Non-pigmented ciliary epithelial cell (primary cell): ENCODE measurements at regions not wholly inside any gene's neighbourhood (a gene's known extent, or its start where the extent isn't known, plus 50 kb on each side); places are given as distances from the start of the nearest gene placed in this dataset.

Experiments used
- DNase-seq: peaks from one replicate; pipeline ENCODE4 v3.0.0-alpha.2; 2010; ENCODE audit warnings: low read depth

GRCh38 chr2:122236152-122236874, 480.9 kb downstream of the TSN start:
- no peak for DNase-seq

GRCh38 chr2:122236925-122237324, 481.5 kb downstream of the TSN start:
- no peak for DNase-seq

GRCh38 chr2:122237450-122237849, 482.0 kb downstream of the TSN start:
- no peak for DNase-seq

GRCh38 chr2:122238006-122238559, 482.6 kb downstream of the TSN start:
- DNase-seq, result no peak

GRCh38 chr2:122239440-122239839, 484.0 kb downstream of the TSN start:
- DNase-seq, result no peak

GRCh38 chr2:122244598-122245229, 489.3 kb downstream of the TSN start:
- no peak for DNase-seq

- no peak for DNase-seq
Observed at GRCh38 chr2:122249673-122250072, 494.2 kb downstream of the TSN start.

- DNase-seq, result no peak
Observed at GRCh38 chr2:122251158-122251557, 495.7 kb downstream of the TSN start.

GRCh38 chr2:122251566-122251965, 496.1 kb downstream of the TSN start:
- no peak for DNase-seq

- DNase-seq, result no peak
Observed at GRCh38 chr2:122255924-122256323, 500.5 kb downstream of the TSN start.

- no peak for DNase-seq
Observed at GRCh38 chr2:122261911-122262310, 506.5 kb downstream of the TSN start.

GRCh38 chr2:122263746-122264145, 508.3 kb downstream of the TSN start:
- no peak for DNase-seq

- no peak for DNase-seq
Observed at GRCh38 chr2:122266636-122267035, 511.2 kb downstream of the TSN start.

- no peak for DNase-seq
Observed at GRCh38 chr2:122267947-122268346, 512.5 kb downstream of the TSN start.

GRCh38 chr2:122273785-122274419, 518.5 kb downstream of the TSN start:
- DNase-seq, result no peak

GRCh38 chr2:122277956-122278355, 522.5 kb downstream of the TSN start:
- no peak for DNase-seq

GRCh38 chr2:122300758-122301157, 545.3 kb downstream of the TSN start:
- no peak for DNase-seq

- no peak for DNase-seq
Observed at GRCh38 chr2:122307763-122308162, 552.3 kb downstream of the TSN start.

GRCh38 chr2:122315306-122315705, 559.9 kb downstream of the TSN start:
- no peak for DNase-seq

- DNase-seq, result no peak
Observed at GRCh38 chr2:122319539-122320132, 564.2 kb downstream of the TSN start.

- no peak for DNase-seq
Observed at GRCh38 chr2:122322815-122323214, 567.4 kb downstream of the TSN start.

- no peak for DNase-seq
Observed at GRCh38 chr2:122323927-122324326, 568.5 kb downstream of the TSN start.

GRCh38 chr2:122326471-122326870, 571.0 kb downstream of the TSN start:
- DNase-seq, result no peak
